Stimulated activated naive CD4-positive, alpha-beta T cell (primary cell): ENCODE measurements at regions not wholly inside any gene's neighbourhood (a gene's known extent, or its start where the extent isn't known, plus 50 kb on each side); places are given as distances from the start of the nearest gene placed in this dataset.
"Not testable (repeated sequence)": the region's sequence is repeated elsewhere in the genome, so short reads cannot be mapped to it uniquely, and the experiment has no call there.

Experiments used
- DNase-seq, 6 experiments: peaks; one replicate each; lab custom pipeline; 2025; lab: John Stamatoyannopoulos, UW

DNA sequence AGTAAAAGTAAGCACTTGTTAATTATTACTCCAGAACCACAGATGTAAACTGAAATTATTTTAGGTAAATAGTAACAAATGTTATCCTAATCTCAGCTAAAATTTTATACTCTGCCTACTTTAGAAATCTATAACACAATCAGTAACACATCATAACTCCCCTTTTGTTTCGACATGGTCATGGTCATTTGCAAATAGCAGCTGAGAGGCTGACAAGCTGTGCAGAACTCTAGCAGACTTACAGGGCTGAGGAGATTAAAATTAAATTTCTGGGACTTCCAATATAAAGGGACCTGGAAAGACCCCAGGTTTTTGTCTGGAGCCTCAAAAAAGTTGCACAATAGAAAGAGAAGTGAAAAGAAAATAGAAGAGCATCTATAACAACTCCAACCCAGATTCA, 88.8 kb downstream of the PRL start:
- no peak for DNase-seq

DNA sequence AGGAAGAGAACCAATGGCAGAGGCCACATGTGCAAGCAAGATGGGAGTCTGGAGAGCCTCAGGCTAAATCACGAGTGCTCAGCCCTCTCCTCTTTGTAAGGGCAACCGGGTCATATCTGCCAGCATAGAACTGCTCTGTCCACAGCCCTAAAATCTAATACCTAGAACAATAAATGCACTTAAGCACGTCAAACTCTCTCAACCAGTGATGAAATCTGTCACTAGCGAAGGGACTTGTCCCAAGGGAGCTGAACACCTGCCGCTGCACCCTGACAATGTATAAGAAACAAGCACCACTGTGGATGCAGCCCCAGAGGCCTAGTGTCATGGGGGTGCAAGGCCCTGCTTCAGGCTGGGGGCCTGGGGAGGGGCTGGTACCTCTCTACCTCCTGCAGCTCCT, 82.5 kb downstream of the PRL start:
- no peak for DNase-seq

DNA sequence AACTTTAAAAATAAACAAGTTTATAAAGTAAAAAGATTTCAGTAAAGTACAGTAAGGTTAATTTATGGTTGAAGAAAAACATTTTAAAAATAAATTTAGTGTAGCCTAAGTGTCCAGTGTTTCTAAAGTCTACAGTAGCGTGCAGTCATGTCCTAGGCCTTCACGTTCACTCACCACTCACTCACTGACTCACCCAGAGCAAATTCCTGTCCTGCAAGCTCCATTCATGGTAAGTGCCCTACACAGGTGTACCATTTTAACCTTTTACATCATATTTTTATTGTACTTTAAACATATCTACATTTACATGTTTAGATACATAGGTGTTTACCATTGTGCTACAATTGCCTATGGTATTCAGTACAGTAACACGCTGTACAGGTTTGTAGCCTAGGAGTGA, 81.4 kb downstream of the PRL start:
- not testable (repeated sequence) for DNase-seq

DNA sequence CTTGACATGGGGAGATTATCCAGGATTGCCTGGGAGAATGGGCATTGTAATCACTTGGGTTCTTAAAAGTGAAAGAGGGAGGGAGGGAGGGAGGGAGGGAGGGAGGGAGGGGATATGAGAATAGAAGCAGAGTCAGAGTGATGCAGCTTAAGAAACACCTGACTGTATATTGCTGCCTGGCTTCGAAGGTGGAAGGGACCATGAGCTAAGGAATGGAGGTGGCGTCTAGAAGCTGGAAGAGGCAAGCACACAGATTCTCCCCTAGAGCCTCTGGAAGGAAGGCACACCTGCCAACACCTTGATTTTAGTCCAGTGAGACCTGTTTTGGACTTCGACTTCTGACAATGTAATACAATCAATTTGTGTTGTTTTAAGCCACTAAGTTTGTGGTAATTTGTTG, 78.4 kb downstream of the PRL start:
- no peak for DNase-seq

DNA sequence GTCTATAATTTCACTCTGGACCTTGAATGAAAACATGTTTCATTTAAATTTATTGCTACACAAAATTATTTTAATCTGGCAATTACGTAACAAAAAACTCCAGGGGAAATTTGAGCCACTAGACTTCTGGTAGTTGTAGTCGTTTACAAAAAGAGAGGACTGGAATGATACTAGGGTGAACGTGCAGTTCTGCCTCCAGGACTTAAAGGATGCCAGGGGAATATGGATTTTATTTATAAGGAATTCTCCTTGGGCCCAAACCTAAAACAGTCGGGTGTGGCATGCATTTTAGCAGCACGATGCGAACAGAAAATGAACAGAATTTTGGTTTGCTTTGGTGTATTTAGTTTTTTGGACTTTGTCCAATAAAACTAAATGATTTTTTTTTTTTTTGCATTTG, 76.9 kb downstream of the PRL start:
- no peak for DNase-seq

DNA sequence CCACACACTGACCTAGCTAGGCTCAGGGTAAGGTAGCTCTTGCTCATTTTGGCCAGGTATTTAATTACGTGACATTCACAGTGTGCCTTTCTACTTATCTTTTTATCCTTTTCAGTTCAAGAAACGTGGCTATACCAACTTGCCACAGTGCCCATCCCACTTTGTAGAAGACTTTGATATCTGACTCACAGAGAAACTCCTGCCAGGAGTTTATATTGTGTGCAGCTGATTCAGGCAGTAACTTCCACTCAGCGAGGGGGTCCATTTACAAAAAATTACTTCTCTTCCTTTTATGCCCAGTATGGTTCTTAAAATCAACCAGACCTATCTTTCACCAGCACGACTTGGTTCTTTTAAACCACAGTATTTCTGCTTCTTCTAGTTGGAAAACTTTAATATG, 75.6 kb downstream of the PRL start:
- no peak for DNase-seq

DNA sequence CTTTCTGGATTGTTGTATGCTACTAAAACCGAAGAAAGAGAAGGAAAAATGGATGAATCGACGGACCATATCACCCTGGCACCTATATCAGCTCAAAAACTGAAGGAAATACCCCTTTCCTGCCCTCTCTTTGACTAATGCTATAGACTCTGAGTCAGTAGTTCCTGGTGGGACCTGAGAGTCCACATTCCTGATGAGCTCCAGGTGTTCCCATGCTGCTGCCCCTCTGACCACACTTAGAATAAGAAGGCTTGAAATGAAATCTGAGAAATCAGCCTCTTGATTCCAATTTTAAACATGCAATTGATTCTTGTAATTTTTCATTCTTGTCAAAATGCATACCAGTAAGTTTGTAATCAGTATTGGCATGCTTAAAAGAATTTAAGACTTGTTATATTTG, 75.2 kb downstream of the PRL start:
- DNase-seq = no peak

DNA sequence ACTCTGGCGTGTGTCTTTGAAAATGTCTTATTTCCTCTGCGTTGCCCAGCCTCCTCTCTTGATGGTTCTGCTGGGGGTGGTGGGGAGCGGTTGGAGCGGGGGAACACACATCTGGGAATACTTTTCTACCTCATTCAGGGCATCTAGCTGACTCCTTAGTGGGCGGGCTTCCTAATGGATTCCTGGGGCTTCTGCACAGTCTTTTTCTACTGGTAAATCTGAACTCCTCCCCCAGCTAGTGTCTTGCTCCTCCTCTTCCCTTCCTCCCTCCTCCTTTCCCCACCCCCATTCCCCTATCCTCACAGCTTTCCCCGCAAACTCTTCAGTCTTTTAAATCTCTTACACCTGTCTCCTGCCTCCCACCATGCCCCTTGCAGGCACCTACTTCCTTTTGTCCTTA, 74.4 kb downstream of the PRL start:
- no peak for DNase-seq

DNA sequence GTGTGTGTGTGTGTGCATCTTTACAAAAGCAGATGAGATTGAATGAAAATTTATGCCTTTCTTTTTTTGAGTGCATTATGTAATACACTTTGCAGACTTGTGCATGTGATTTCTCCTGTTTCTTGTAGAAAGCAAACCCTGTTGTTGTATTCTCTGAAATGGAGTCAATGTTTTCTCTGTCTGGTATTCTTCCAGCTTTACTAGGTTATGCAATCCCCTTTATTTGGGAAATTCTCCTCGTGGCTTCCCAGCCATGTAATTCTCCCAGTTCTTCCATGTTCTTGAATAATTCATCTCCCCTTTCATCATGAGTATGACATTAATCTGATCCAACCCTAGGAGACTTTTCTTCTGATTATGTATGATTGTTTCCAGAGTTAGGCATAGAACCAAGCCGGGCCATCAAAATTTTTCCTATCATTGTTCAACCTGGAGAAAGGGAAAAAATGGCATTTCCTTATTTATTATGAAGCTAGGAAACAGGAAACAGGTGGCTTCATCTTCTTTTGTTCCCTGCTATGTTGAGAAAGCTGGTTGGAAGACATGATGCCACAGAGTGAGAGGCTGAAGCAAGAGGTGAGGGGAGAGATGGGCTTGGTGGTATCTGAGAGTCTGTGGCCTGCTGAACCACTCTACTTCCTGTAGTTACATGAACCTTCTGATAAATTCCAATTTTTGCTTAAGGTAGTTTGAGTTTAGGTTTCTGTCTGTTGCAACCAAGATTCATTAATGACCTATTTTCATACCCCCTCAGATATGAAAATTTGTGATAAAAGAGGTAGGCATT, 68.8 kb downstream of the PRL start:
- no peak for DNase-seq

DNA sequence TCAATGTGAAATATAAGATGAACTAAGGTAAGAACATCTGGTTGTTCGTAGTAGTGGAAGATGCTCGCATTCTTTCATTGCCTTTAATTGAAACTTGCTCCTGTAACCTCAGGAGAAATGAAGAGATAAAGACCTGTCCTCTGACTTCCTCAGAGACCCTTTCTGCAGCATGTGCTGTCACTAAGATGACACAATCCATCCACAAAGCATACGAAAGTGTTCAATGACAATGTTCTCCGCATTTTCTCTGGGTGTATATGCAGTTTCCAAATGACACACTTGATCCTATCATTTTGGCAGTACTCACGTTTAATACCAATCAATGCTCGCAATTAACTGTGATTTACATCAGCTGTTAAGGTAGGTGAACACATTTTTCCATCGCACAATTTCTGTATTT, 65.8 kb downstream of the PRL start:
- DNase-seq = no peak

DNA sequence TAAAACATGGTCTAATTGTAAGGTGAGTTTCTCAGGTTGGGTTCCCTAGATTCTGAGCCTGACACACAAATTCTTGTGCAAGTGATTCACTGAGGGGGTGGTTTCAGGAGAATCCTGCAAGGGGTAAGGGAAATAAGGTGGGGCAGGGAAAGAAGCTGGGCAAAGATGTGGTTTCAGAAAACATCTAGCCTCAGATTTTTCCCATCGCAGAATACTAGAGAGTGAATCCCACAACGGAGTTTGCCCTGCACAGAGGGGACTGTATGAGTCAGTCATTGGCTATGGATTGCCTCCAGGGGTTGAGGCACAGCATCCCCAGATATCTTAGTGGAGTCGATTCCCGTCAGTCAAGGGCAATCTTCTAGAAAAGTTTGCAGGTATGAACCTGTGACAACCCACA, 65.2 kb downstream of the PRL start:
- no peak for DNase-seq

DNA sequence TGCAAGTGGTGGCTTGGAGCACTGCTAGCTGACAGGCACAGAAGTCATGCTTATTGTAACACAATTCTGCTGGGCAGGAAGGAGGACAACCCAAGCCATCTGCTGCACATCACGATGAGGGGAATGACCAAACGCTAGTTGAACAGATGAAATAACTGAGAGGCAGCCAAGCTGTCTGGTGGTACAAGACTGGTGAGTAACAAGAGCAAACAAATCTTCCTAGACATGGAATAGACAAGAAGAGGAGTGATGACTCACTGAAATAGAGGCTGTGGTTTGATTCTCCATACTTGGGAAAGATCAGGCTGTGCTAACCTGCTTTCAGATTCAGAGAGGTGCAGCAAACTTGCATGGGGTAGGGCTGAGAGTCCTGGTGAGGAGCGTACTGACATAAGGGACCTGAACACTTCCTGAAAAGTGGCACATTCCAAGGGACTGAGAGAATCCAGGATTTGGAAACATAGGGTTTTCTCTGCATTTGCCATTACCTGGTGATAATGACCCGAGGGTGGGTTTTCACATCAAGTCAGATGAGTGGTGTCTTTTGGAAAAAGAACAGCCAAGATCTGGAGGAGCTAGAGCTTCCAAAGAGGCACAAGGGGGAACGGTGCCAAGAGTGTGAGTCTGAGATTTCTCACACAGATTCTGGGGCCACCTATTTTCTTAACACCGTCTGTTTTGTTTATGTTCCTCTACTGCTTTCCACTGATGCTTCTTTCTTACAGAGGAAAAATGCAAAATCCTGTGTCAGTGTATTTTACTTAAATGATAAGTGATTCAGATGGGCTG, 60.0 kb downstream of the PRL start:
- DNase-seq = no peak
